COLO668 (cell line): ENCODE measurements at regions not wholly inside any gene's neighbourhood (a gene's known extent, or its start where the extent isn't known, plus 50 kb on each side); places are given as distances from the start of the nearest gene placed in this dataset.
"Not testable (repeated sequence)": the region's sequence is repeated elsewhere in the genome, so short reads cannot be mapped to it uniquely, and the experiment has no call there.

Source experiments
- DNase-seq: peaks from one replicate; lab custom pipeline; 2025; ENCODE audit not compliant: unreplicated experiment; lab: John Stamatoyannopoulos, UW

- peak; percentile 84 for DNase-seq
Observed at GRCh38 chr4:184282251-184282713, 64.6 kb upstream of the ENPP6 start.

- no peak for DNase-seq
Observed at GRCh38 chr4:184281231-184282139, 63.8 kb upstream of the ENPP6 start.

DNA sequence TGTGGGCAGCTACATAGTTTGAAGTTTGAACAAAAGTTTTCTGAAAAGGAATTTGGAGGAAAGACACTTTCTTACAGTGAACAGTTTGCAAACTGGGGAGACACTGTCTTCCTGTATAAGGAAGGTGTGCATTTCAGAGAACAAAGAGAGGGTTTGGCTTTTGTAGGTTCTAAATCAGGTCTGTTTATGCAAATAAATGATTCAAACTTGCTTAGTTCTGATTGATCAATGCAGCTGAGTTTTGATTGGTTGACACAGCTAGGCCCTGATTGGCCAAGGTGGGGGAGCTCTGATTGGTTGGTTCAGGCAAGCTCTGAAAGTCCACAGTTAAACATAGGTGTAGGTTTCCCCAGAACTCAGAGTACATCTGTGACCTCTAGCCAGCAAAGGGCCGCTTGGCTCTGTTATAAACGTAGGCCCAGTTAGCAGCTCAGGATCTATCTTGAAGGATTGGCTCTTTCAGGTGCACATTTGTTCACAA, 63.0 kb upstream of the ENPP6 start:
- DNase-seq: no peak

DNA sequence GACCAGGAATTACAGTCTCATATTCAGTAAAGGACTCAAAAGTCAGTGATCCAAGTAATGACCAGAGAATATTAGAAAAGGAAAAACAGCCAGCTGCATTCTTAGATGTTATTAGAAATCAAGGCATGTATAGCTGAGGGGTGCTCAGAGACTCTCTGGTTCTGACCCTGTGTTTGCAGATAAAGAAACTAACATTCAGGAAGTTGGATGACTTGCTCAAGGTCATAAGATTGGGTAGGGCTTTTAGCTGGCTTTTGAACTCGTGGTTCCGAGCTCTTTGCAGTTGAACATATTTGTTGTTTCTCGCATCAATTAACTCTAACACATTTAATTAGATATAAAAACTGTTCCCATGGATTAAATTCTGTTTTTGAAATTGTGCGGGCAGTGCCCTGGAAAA, 62.5 kb upstream of the ENPP6 start:
- no peak for DNase-seq

GRCh38 chr4:184279496-184280061, 61.9 kb upstream of the ENPP6 start:
- DNase-seq: no peak

- DNase-seq: not testable (repeated sequence)
Observed at GRCh38 chr4:184277769-184278168, 60.1 kb upstream of the ENPP6 start.

DNA sequence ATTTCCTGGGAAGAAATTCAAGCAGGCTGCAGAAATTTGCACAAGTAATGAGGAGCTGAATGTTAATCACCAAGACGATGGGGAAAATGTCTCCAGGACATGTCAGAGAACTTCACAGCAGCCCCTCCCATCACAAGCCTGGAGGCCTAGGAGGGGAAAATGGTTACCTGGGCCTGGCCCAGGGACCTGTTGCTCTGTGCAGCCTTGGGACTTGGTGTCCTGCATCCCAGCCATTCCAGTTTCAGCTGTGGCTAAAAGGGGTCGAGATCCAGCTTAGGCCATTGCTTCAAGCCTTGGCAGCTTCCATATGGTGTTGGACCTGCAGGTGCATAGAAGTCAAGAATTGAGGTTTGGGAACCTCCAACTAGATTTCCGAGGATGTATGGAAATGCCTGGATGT, 59.3 kb upstream of the ENPP6 start:
- DNase-seq: not testable (repeated sequence)

DNA sequence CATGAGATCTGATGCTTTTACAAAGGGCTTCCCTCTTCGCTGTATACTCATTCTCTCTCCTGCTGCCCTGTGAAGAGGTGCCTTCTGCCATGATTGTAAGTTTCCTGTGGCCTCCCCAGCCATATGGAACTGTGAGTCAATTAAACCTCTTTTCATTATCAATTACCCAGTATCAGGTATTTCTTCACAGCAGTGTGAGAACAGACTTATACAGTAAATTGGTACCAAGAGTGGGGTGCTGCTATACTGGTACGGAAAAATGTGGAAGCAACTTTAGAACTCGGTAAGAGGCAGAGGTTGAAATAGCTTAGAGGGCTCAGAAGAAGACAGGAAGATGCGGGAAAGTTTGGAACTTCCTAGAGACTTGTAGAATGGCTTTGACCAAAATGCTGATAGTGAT, 58.7 kb upstream of the ENPP6 start:
- DNase-seq: not testable (repeated sequence)

GRCh38 chr4:184275766-184276165, 58.1 kb upstream of the ENPP6 start:
- DNase-seq: no peak

- DNase-seq: no peak
Observed at GRCh38 chr4:184274286-184274951, 56.7 kb upstream of the ENPP6 start.

- no peak for DNase-seq
Observed at GRCh38 chr4:184273166-184274147, 55.8 kb upstream of the ENPP6 start.

- DNase-seq: no peak
Observed at GRCh38 chr4:184270808-184271413, 53.2 kb upstream of the ENPP6 start.

DNA sequence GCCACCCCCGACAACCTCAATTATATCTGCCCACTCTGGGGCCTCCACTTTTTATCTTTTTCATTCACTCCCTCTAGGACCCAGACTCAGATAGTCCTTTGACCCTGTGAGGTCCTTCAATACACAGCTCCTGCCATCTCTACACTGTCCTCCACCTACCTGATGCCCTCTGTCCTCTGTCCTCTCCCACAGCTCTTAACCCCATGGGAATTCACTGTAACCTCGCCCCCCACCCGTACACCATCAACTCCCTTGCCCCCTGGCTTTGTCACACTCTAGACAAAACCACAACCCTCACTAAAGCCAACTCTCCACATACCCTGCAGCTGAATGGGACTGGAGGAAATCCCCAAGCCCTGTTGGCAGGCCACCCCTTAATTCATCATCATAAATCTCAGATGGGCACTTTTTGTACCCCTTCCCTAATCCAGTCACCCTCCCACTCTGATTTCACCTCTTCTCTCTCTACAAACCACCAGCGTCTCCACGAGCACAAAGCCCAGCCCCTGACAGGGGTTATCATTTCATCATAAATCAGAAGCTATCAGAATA, 52.3 kb upstream of the ENPP6 start:
- DNase-seq: no peak

GRCh38 chr4:184268584-184269160, 51.0 kb upstream of the ENPP6 start:
- DNase-seq: no peak

DNA sequence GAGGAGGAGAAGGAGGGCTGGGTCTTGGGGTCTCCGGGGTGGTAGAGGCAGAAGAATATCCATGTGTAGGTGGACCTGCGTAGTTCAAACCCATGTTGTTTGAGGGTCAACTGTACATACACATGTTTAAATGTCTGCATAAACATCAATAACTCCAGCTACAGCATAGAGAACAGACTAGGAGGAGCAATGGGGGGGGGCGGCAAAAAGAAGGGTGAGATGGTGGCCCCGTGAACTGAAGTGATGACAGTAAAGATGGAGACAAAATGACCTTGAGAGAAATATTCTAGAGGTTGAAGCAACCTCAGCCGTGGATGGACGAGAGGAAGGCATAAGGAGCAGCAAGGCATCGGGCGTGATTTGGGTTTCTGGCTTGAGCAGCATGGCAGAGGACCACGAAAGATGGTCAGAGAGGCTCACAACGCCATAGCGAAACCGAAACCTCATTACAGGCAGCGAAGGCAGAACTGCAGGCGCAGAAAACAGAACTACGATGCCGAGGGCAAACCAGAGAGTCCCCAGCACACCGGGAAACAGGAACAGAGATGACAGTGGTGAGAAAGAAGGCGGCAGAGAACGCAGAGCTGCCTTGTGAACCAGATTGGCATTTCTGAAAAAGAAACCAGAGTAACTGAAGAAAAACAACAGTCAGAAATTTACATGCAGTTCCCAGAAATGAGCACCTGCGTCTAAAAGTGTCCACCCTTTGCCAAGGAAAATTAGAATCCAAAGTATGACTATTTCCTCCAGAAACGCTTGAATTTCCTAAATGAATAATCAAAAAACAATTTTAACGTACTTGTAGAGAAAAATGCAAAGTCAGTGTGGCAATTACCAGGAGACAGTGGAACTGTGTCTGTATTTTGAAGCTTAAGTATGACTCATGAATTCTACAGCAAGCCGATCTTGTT, 50.3 kb upstream of the ENPP6 start:
- peak; percentile 52 for DNase-seq
